GM13976 (cell line): ENCODE measurements at regions not wholly inside any gene's neighbourhood (a gene's known extent, or its start where the extent isn't known, plus 50 kb on each side); places are given as distances from the start of the nearest gene placed in this dataset.
"Not testable (repeated sequence)": the region's sequence is repeated elsewhere in the genome, so short reads cannot be mapped to it uniquely, and the experiment has no call there.

Experiments used
- DNase-seq: peaks from one replicate; pipeline ENCODE4 v3.0.0; 2012; ENCODE audit warnings: low spot score
- in situ Hi-C: fragments of 300-500 bp; cut with MboI; formaldehyde crosslinking; loops from one replicate; pipeline ENCODE4 v1.12.0; 2022; ENCODE audit warnings: low sequenced_read_pairs, mixed read lengths, inconsistent platforms; ENCODE audit not compliant: unreplicated experiment
- TF ChIP-seq, protein P1 (sequence below): IDR thresholded peaks from 2 replicates; pipeline ENCODE4 v1.5.1; 2012; ENCODE audit warnings: borderline replicate concordance, mild to moderate bottlenecking; ENCODE audit not compliant: insufficient read depth; ENCODE audit errors: extremely low read depth, missing control alignments, control extremely low read depth

- TF ChIP-seq, protein P1, sequence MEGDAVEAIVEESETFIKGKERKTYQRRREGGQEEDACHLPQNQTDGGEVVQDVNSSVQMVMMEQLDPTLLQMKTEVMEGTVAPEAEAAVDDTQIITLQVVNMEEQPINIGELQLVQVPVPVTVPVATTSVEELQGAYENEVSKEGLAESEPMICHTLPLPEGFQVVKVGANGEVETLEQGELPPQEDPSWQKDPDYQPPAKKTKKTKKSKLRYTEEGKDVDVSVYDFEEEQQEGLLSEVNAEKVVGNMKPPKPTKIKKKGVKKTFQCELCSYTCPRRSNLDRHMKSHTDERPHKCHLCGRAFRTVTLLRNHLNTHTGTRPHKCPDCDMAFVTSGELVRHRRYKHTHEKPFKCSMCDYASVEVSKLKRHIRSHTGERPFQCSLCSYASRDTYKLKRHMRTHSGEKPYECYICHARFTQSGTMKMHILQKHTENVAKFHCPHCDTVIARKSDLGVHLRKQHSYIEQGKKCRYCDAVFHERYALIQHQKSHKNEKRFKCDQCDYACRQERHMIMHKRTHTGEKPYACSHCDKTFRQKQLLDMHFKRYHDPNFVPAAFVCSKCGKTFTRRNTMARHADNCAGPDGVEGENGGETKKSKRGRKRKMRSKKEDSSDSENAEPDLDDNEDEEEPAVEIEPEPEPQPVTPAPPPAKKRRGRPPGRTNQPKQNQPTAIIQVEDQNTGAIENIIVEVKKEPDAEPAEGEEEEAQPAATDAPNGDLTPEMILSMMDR: no peak
- no peak for DNase-seq
- in situ Hi-C loops: no loop called here
Observed at GRCh38 chr20:5680192-5680591, 69.4 kb upstream of the GPCPD1 start.

GRCh38 chr20:5678777-5679176, 68.0 kb upstream of the GPCPD1 start:
- DNase-seq: no peak
- in situ Hi-C loops: no loop called here
- TF ChIP-seq, protein P1: no peak

DNA sequence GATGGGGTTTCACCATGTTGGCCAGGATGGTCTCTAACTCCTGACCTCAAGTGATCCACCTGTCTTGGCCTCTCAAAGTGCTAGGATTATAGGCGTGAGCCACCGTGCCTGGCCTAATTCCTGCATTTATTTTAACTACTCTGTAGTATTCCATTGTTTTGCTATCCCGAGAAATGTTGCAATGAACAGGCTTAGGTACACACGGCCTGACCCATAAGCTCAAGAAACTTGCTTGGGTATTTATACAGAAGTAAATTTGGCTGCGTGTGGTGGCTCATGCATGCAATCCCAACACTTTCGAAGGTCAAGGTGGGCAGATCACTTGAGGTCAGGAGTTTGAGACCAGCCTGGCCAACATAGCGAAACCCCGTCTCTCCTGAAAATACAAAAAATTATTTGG, 67.1 kb upstream of the GPCPD1 start:
- in situ Hi-C loops, DNase-seq: not testable (repeated sequence)

- DNase-seq: no peak
- TF ChIP-seq, protein P1: no peak
- in situ Hi-C loops: no loop called here
Observed at GRCh38 chr20:5677389-5677788, 66.6 kb upstream of the GPCPD1 start.

- TF ChIP-seq, protein P1: no peak
- no peak for DNase-seq
- in situ Hi-C loops: no loop called here
Observed at GRCh38 chr20:5675103-5676091, 64.6 kb upstream of the GPCPD1 start.

GRCh38 chr20:5674176-5674660, 63.4 kb upstream of the GPCPD1 start:
- in situ Hi-C loops: no loop called here
- peak; percentile 55 for DNase-seq
- TF ChIP-seq, protein P1: no peak

GRCh38 chr20:5670874-5671273, 60.1 kb upstream of the GPCPD1 start:
- TF ChIP-seq, protein P1: no peak
- DNase-seq: no peak
- in situ Hi-C loops: no loop called here
